ENCODE measurements at regions not wholly inside any gene's neighbourhood (a gene's known extent, or its start where the extent isn't known, plus 50 kb on each side); places are given as distances from the start of the nearest gene placed in this dataset.

GRCh38 chr14:34303811-34304210 is 158.2 kb downstream of the SPTSSA start:
- H3K27me3 ChIP-seq (ENCODE audit: insufficient read depth, low read depth, low read length), result no peaks in the 10 kb centered on the region
- TF ChIP-seq, protein P1, sequence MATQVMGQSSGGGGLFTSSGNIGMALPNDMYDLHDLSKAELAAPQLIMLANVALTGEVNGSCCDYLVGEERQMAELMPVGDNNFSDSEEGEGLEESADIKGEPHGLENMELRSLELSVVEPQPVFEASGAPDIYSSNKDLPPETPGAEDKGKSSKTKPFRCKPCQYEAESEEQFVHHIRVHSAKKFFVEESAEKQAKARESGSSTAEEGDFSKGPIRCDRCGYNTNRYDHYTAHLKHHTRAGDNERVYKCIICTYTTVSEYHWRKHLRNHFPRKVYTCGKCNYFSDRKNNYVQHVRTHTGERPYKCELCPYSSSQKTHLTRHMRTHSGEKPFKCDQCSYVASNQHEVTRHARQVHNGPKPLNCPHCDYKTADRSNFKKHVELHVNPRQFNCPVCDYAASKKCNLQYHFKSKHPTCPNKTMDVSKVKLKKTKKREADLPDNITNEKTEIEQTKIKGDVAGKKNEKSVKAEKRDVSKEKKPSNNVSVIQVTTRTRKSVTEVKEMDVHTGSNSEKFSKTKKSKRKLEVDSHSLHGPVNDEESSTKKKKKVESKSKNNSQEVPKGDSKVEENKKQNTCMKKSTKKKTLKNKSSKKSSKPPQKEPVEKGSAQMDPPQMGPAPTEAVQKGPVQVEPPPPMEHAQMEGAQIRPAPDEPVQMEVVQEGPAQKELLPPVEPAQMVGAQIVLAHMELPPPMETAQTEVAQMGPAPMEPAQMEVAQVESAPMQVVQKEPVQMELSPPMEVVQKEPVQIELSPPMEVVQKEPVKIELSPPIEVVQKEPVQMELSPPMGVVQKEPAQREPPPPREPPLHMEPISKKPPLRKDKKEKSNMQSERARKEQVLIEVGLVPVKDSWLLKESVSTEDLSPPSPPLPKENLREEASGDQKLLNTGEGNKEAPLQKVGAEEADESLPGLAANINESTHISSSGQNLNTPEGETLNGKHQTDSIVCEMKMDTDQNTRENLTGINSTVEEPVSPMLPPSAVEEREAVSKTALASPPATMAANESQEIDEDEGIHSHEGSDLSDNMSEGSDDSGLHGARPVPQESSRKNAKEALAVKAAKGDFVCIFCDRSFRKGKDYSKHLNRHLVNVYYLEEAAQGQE (IDR thresholded peaks at IDR 0.05; ENCODE audit: borderline replicate concordance), result no peak
- TF ChIP-seq EP300 (conservative IDR thresholded peaks at IDR 0.05; ENCODE audit: poor library complexity, severe bottlenecking) (no peak), CTCF (IDR thresholded peaks at IDR 0.05; ENCODE audit: poor library complexity, severe bottlenecking) (no peak), MXI1 (conservative IDR thresholded peaks at IDR 0.05; ENCODE audit: poor library complexity, severe bottlenecking) (no peak), EZH2 (IDR thresholded peaks at IDR 0.05; ENCODE audit: borderline replicate concordance, insufficient read depth, low read length, poor library complexity, severe bottlenecking) (no peak), TAF1 (IDR thresholded peaks at IDR 0.05; ENCODE audit: low read depth) (no peak), RAD21 (conservative IDR thresholded peaks at IDR 0.05) (no peak), POLR2AphosphoS5 (IDR thresholded peaks at IDR 0.05) (no peak), SMC3 (conservative IDR thresholded peaks at IDR 0.05; ENCODE audit: poor library complexity) (no peak)
- H4K20me1 ChIP-seq (ENCODE audit: insufficient read depth), result no peaks in the 10 kb centered on the region

DNA sequence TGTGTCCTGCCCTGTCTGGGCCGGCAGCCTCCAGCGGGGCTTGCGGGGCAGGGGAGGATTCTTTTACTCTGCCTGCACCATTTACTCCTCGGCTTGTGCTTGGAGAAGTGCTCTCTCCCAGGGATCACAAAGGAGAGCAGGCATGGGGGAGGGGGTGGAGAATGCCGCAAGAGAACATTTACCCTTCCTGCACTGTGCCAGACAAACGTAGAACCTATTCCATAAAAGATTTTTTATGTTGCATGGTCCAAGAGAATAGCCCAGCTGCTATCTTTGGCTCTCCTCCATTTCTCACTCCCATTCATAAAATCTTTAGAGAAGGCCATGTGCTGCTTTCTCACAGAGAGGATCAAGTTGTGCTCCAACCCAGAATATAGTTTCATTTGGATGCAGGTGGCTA is 159.4 kb downstream of the SPTSSA start:
- H4K20me1 ChIP-seq (ENCODE audit: insufficient read depth), result no peaks in the 10 kb centered on the region
- no peak for TF ChIP-seq POLR2AphosphoS5 (IDR thresholded peaks at IDR 0.05)
- TF ChIP-seq EZH2 (IDR thresholded peaks at IDR 0.05; ENCODE audit: borderline replicate concordance, insufficient read depth, low read length, poor library complexity, severe bottlenecking), result no peak
- no peak for TF ChIP-seq CTCF (IDR thresholded peaks at IDR 0.05; ENCODE audit: poor library complexity, severe bottlenecking)
- TF ChIP-seq MXI1 (conservative IDR thresholded peaks at IDR 0.05; ENCODE audit: poor library complexity, severe bottlenecking), result no peak
- TF ChIP-seq SMC3 (conservative IDR thresholded peaks at IDR 0.05; ENCODE audit: poor library complexity), result no peak
- TF ChIP-seq RAD21 (conservative IDR thresholded peaks at IDR 0.05), result no peak
- no peak for TF ChIP-seq EP300 (conservative IDR thresholded peaks at IDR 0.05; ENCODE audit: poor library complexity, severe bottlenecking)
- H3K4me2 ChIP-seq (ENCODE audit: low read length), result no peak overlapping the region
- H3K9me2 ChIP-seq (ENCODE audit: insufficient read depth, low read length), result no peaks in the 10 kb centered on the region
- no peaks in the 10 kb centered on the region for H3K36me3 ChIP-seq (ENCODE audit: insufficient read depth, low read length)
- no peak overlapping the region for H3K4me3 ChIP-seq (ENCODE audit: low read length)
- H3K9me3 ChIP-seq (ENCODE audit: low read length), result no peaks in the 10 kb centered on the region
- H2AFZ ChIP-seq (ENCODE audit: low read depth, low read length), result no peak overlapping the region
- H3K79me2 ChIP-seq (replicated peaks; ENCODE audit: insufficient read depth, low read length), result no peaks in the 10 kb centered on the region
- H3K9ac ChIP-seq (ENCODE audit: low read length), result no peak overlapping the region
- no peaks in the 10 kb centered on the region for H3K27me3 ChIP-seq (ENCODE audit: insufficient read depth, low read depth, low read length)
- H3F3A ChIP-seq (ENCODE audit: insufficient read depth, low read length, poor library complexity, severe bottlenecking), result no peaks in the 10 kb centered on the region
- no peak overlapping the region for H3K27ac ChIP-seq (ENCODE audit: low read length)

More at GRCh38 chr14:34303811-34304210, 158.2 kb downstream of the SPTSSA start:
- Histone ChIP-seq H3K4me3 (ENCODE audit: low read length) (no peak overlapping the region), H3K79me2 (replicated peaks; ENCODE audit: insufficient read depth, low read length) (no peaks in the 10 kb centered on the region), H3K4me2 (ENCODE audit: low read length) (no peak overlapping the region), H3K27ac (ENCODE audit: low read length) (no peak overlapping the region), H3K9me3 (ENCODE audit: low read length) (no peaks in the 10 kb centered on the region), H3K9ac (ENCODE audit: low read length) (no peak overlapping the region), H3K36me3 (ENCODE audit: insufficient read depth, low read length) (no peaks in the 10 kb centered on the region), H3K9me2 (ENCODE audit: insufficient read depth, low read length) (no peaks in the 10 kb centered on the region), H2AFZ (ENCODE audit: low read depth, low read length) (no peak overlapping the region), H3F3A (ENCODE audit: insufficient read depth, low read length, poor library complexity, severe bottlenecking) (no peaks in the 10 kb centered on the region)
